ENCODE measurements at regions not wholly inside any gene's neighbourhood (a gene's known extent, or its start where the extent isn't known, plus 50 kb on each side); places are given as distances from the start of the nearest gene placed in this dataset.
A peak's percentile ranks its signal among the peaks of the same experiment; 100 is the strongest.

- no peak for DNase-seq (ENCODE audit: low read depth, low spot score)
Observed at GRCh38 chr16:65641762-65642289, 520.0 kb upstream of the CDH11 start.

- no peak for DNase-seq (ENCODE audit: low read depth, low spot score)
Observed at GRCh38 chr16:65641049-65641761, 519.3 kb upstream of the CDH11 start.

- no peak for DNase-seq (ENCODE audit: low read depth, low spot score)
Observed at GRCh38 chr16:65634833-65635232, 513.0 kb upstream of the CDH11 start.

- peak; percentile 21 for DNase-seq (ENCODE audit: low read depth, low spot score)
Observed at GRCh38 chr16:65634291-65634690, 512.4 kb upstream of the CDH11 start.

GRCh38 chr16:65624666-65625065, 502.8 kb upstream of the CDH11 start:
- no peak for DNase-seq (ENCODE audit: low read depth, low spot score)

- no peak for DNase-seq (ENCODE audit: low read depth, low spot score)
Observed at GRCh38 chr16:65624229-65624628, 502.4 kb upstream of the CDH11 start.

GRCh38 chr16:65622871-65623270, 501.0 kb upstream of the CDH11 start:
- DNase-seq (ENCODE audit: low read depth, low spot score), result no peak

- DNase-seq (ENCODE audit: low read depth, low spot score), result no peak
Observed at GRCh38 chr16:65622151-65622550, 500.3 kb upstream of the CDH11 start.

- no peak for DNase-seq (ENCODE audit: low read depth, low spot score)
Observed at GRCh38 chr16:65621640-65622039, 499.8 kb upstream of the CDH11 start.

GRCh38 chr16:65619606-65620005, 497.7 kb upstream of the CDH11 start:
- no peak for DNase-seq (ENCODE audit: low read depth, low spot score)

GRCh38 chr16:65618931-65619330, 497.1 kb upstream of the CDH11 start:
- DNase-seq (ENCODE audit: low read depth, low spot score), result no peak

- no peak for DNase-seq (ENCODE audit: low read depth, low spot score)
Observed at GRCh38 chr16:65618333-65618732, 496.5 kb upstream of the CDH11 start.

GRCh38 chr16:65617421-65617820, 495.6 kb upstream of the CDH11 start:
- DNase-seq (ENCODE audit: low read depth, low spot score), result no peak

- DNase-seq (ENCODE audit: low read depth, low spot score), result no peak
Observed at GRCh38 chr16:65608455-65608854, 486.6 kb upstream of the CDH11 start.

- no peak for DNase-seq (ENCODE audit: low read depth, low spot score)
Observed at GRCh38 chr16:65604771-65605170, 482.9 kb upstream of the CDH11 start.

- no peak for DNase-seq (ENCODE audit: low read depth, low spot score)
Observed at GRCh38 chr16:65601781-65602180, 479.9 kb upstream of the CDH11 start.

GRCh38 chr16:65600629-65601028, 478.8 kb upstream of the CDH11 start:
- no peak for DNase-seq (ENCODE audit: low read depth, low spot score)

- peak; percentile 73 for DNase-seq (ENCODE audit: low read depth, low spot score)
Observed at GRCh38 chr16:65600046-65600445, 478.2 kb upstream of the CDH11 start.

- peak; percentile 10 for DNase-seq (ENCODE audit: low read depth, low spot score)
Observed at GRCh38 chr16:65598621-65599020, 476.8 kb upstream of the CDH11 start.

GRCh38 chr16:65583498-65583897, 461.6 kb upstream of the CDH11 start:
- no peak for DNase-seq (ENCODE audit: low read depth, low spot score)

GRCh38 chr16:65579050-65579449, 457.2 kb upstream of the CDH11 start:
- DNase-seq (ENCODE audit: low read depth, low spot score), result peak; percentile 23

GRCh38 chr16:65576631-65577030, 454.8 kb upstream of the CDH11 start:
- DNase-seq (ENCODE audit: low read depth, low spot score), result peak; percentile 39

- DNase-seq (ENCODE audit: low read depth, low spot score), result no peak
Observed at GRCh38 chr16:65576139-65576538, 454.3 kb upstream of the CDH11 start.

Data from ELF-1 (cell line).